ENCODE measurements at regions not wholly inside any gene's neighbourhood (a gene's known extent, or its start where the extent isn't known, plus 50 kb on each side); places are given as distances from the start of the nearest gene placed in this dataset.
"Not testable (repeated sequence)": the region's sequence is repeated elsewhere in the genome, so short reads cannot be mapped to it uniquely, and the experiment has no call there.

DNA sequence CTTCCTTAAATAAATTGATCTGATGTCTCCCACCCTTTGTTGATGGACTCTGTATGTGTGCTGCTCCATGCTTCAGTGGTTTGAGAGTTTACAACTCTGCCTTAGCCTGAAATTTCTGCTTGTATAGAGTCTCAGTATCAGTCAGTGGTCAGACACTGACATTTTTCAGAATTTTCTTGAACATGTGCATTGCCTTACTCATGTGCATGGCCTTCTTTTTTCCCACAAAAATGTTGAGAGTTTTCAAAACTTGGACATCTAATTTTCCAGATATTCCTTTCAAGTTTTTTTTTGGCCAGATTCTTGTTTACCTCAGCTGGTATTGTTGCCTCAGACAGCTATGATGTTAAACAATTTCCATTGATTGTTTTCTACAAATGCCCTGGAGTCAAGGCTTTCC lies 427.1 kb upstream of the CHD1 start:
- no peaks in the 10 kb centered on the region for H3K36me3 ChIP-seq (ENCODE audit: control insufficient read depth, insufficient read depth, low read length)
- H3K4me3 ChIP-seq (ENCODE audit: low read length): no peak overlapping the region
- H3K9me3 ChIP-seq (ENCODE audit: control insufficient read depth, insufficient read depth, low read length): no peaks in the 10 kb centered on the region
- DNase-seq (ENCODE audit: low read depth, low spot score): no peak
- no peaks in the 10 kb centered on the region for H3K27me3 ChIP-seq (ENCODE audit: control insufficient read depth, insufficient read depth, low read length)
- H3K27ac ChIP-seq (ENCODE audit: low read length): no peak overlapping the region
- H3K4me1 ChIP-seq (ENCODE audit: control insufficient read depth, insufficient read depth, low read length): no peaks in the 10 kb centered on the region

DNA sequence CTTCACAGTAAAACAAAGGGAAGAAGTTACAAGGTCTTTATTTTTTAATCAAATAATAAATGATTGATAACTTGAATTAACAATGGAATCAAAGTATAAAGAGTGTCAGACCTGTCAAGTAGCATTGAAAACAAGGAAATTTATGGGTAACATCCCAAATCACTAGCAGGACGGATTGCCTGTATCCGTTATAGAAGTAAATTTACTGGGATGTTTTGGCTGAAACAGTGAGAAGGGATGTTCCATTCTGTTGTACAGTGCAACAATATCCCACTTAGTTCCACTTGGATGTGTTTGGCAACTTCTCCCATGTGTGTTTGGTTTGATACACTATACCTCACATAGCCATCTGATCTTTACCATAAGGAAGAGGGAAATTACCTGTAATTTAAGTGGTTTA lies 421.0 kb upstream of the CHD1 start:
- no peaks in the 10 kb centered on the region for H3K36me3 ChIP-seq (ENCODE audit: control insufficient read depth, insufficient read depth, low read length)
- no peaks in the 10 kb centered on the region for H3K4me1 ChIP-seq (ENCODE audit: control insufficient read depth, insufficient read depth, low read length)
- DNase-seq (ENCODE audit: low read depth, low spot score): no peak
- no CpG with 5 or more reads among the region's 2 CpGs for WGBS (ENCODE audit: insufficient coverage, insufficient read length)
- H3K27ac ChIP-seq (ENCODE audit: low read length): no peak overlapping the region
- H3K9me3 ChIP-seq (ENCODE audit: control insufficient read depth, insufficient read depth, low read length): no peaks in the 10 kb centered on the region
- no peak overlapping the region for H3K4me3 ChIP-seq (ENCODE audit: low read length)
- H3K27me3 ChIP-seq (ENCODE audit: control insufficient read depth, insufficient read depth, low read length): no peaks in the 10 kb centered on the region

DNA sequence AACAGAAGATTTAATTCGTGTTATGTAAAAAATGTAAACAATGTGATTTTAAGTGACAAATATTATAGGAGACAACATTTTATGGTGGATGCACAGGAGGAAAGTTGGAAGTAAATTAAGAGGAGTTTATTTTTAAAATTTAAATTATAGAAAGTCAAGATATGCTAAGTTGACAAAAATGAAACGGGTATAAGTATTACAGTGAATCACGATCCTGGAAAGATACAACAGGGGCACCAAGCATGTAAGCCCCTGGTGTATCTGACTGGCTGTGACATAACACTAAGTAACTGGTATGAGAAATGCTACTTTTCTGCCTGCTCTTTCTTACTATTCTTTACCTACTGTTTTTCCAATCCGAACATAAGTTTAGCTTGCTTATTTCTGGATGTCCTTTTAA lies 419.8 kb upstream of the CHD1 start:
- no peak overlapping the region for H3K27ac ChIP-seq (ENCODE audit: low read length)
- no peaks in the 10 kb centered on the region for H3K9me3 ChIP-seq (ENCODE audit: control insufficient read depth, insufficient read depth, low read length)
- H3K27me3 ChIP-seq (ENCODE audit: control insufficient read depth, insufficient read depth, low read length): no peaks in the 10 kb centered on the region
- no peaks in the 10 kb centered on the region for H3K4me1 ChIP-seq (ENCODE audit: control insufficient read depth, insufficient read depth, low read length)
- WGBS (ENCODE audit: insufficient coverage, insufficient read length): 100% methylated on average over 3 of the region's 4 CpGs
- no peak overlapping the region for H3K4me3 ChIP-seq (ENCODE audit: low read length)
- DNase-seq (ENCODE audit: low read depth, low spot score): no peak
- no peaks in the 10 kb centered on the region for H3K36me3 ChIP-seq (ENCODE audit: control insufficient read depth, insufficient read depth, low read length)

DNA sequence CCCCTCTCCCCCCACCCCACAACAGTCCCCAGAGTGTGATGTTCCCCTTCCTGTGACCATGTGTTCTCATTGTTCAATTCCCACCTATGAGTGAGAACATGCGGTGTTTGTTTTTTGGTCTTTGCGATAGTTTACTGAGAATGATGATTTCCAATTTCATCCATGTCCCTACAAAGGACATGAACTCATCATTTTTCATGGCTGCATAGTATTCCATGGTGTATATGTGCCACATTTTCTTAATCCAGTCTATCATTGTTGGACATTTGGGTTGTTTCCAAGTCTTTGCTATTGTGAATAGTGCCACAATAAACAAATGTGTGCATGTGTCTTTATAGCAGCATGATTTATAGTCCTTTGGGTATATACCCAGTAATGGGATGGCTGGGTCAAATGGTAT lies 411.0 kb upstream of the CHD1 start:
- DNase-seq (ENCODE audit: low read depth, low spot score); H3K27me3 ChIP-seq (ENCODE audit: control insufficient read depth, insufficient read depth, low read length); H3K4me3 ChIP-seq (ENCODE audit: low read length); H3K9me3 ChIP-seq (ENCODE audit: control insufficient read depth, insufficient read depth, low read length); H3K27ac ChIP-seq (ENCODE audit: low read length); H3K36me3 ChIP-seq (ENCODE audit: control insufficient read depth, insufficient read depth, low read length); H3K4me1 ChIP-seq (ENCODE audit: control insufficient read depth, insufficient read depth, low read length): not testable (repeated sequence)
- WGBS (ENCODE audit: insufficient coverage, insufficient read length): no CpG with 5 or more reads among the region's 2 CpGs

DNA sequence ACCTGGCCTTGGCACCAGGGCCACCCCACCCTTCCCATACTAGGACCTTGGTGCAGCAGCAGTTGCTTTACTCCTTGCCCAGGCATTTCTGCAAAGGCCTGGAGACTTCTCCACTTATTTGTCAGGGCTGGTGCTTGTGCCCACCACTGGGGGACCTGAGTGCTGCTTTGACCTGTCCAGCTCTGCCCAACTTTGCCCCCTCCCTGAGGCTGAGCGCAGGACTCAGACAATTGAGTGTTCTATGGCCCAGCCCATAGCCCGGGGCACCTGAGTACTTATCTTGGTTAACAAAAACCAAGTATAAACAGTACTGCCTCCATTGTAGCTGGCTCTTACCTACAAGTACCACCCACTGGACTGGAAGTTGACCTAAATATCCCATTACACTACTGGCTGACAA lies 406.1 kb upstream of the CHD1 start:
- Histone ChIP-seq H3K36me3 (ENCODE audit: control insufficient read depth, insufficient read depth, low read length) (no peaks in the 10 kb centered on the region), H3K4me3 (ENCODE audit: low read length) (no peak overlapping the region), H3K4me1 (ENCODE audit: control insufficient read depth, insufficient read depth, low read length) (no peaks in the 10 kb centered on the region), H3K27ac (ENCODE audit: low read length) (no peak overlapping the region), H3K9me3 (ENCODE audit: control insufficient read depth, insufficient read depth, low read length) (no peaks in the 10 kb centered on the region), H3K27me3 (ENCODE audit: control insufficient read depth, insufficient read depth, low read length) (no peaks in the 10 kb centered on the region)
- DNase-seq (ENCODE audit: low read depth, low spot score): no peak
- no CpG with 5 or more reads among the region's 2 CpGs for WGBS (ENCODE audit: insufficient coverage, insufficient read length)

DNA sequence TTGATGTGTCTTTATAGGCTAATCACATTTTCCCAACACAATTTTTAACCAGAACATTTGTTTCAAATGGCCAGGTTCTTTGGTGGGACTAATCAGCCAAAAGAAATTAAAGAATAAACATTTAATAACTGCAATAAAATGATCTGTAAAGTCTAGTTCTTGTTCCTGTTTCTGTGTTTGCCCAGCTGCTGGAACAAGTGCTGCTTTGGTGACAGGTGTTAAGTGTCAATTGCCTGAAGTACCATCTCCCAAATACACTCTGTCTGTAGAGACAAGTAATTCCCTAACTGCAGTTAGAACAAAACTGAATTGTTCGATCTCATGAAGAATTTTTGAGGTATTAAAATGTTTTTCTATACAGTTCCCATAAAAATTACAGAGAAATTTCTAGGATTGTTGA lies 402.3 kb upstream of the CHD1 start:
- Histone ChIP-seq H3K4me3 (ENCODE audit: low read length) (no peak overlapping the region), H3K36me3 (ENCODE audit: control insufficient read depth, insufficient read depth, low read length) (no peaks in the 10 kb centered on the region), H3K27me3 (ENCODE audit: control insufficient read depth, insufficient read depth, low read length) (no peaks in the 10 kb centered on the region), H3K27ac (ENCODE audit: low read length) (no peak overlapping the region), H3K4me1 (ENCODE audit: control insufficient read depth, insufficient read depth, low read length) (no peaks in the 10 kb centered on the region), H3K9me3 (ENCODE audit: control insufficient read depth, insufficient read depth, low read length) (no peaks in the 10 kb centered on the region)
- no peak for DNase-seq (ENCODE audit: low read depth, low spot score)
- no CpG with 5 or more reads among the region's 1 CpG for WGBS (ENCODE audit: insufficient coverage, insufficient read length)

DNA sequence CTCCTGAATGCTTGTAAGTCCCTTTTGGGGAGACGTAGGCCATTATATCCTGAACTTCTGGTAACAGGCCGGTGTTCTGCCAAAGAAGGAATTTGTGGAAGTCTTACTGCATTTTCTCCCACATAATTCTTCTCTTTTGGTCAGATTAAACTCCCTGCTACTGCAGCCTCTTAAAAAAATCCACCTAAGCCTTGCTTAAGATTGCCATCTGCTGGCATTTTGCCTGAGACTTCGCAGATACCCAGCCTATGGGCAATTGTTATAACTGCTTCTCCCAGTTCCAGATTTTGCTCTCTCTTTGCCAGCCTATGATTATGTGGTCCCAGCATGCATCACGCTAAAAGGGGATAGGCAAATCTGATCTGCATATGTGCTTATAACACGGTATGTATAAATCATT lies 391.6 kb upstream of the CHD1 start:
- Histone ChIP-seq H3K4me3 (ENCODE audit: low read length) (no peak overlapping the region), H3K9me3 (ENCODE audit: control insufficient read depth, insufficient read depth, low read length) (no peaks in the 10 kb centered on the region), H3K27me3 (ENCODE audit: control insufficient read depth, insufficient read depth, low read length) (no peaks in the 10 kb centered on the region), H3K36me3 (ENCODE audit: control insufficient read depth, insufficient read depth, low read length) (no peaks in the 10 kb centered on the region), H3K27ac (ENCODE audit: low read length) (no peak overlapping the region), H3K4me1 (ENCODE audit: control insufficient read depth, insufficient read depth, low read length) (no peaks in the 10 kb centered on the region)
- no CpG with 5 or more reads among the region's 5 CpGs for WGBS (ENCODE audit: insufficient coverage, insufficient read length)
- no peak for DNase-seq (ENCODE audit: low read depth, low spot score)

DNA sequence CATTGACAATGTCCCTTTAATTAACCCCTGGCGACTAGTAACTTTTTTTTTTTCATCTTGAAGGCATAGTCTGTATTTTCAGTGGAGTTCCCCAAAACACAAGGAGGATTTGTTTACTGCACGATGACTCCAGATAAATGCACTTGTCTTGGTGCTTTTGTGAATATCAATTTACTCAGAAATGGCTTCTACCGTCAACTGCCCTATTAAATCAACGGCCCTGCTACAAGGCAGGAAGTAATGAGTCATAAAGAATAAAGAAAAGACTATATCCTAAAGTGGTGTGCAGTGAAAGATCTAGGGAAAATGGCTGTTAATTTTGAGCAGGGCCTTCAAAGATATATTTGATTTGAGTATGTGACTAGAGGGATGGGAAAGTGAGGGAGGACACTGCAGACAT lies 388.3 kb upstream of the CHD1 start:
- Histone ChIP-seq H3K27me3 (ENCODE audit: control insufficient read depth, insufficient read depth, low read length) (no peaks in the 10 kb centered on the region), H3K36me3 (ENCODE audit: control insufficient read depth, insufficient read depth, low read length) (no peaks in the 10 kb centered on the region), H3K27ac (ENCODE audit: low read length) (no peak overlapping the region), H3K9me3 (ENCODE audit: control insufficient read depth, insufficient read depth, low read length) (no peaks in the 10 kb centered on the region), H3K4me1 (ENCODE audit: control insufficient read depth, insufficient read depth, low read length) (no peaks in the 10 kb centered on the region), H3K4me3 (ENCODE audit: low read length) (no peak overlapping the region)
- no CpG with 5 or more reads among the region's 4 CpGs for WGBS (ENCODE audit: insufficient coverage, insufficient read length)
- no peak for DNase-seq (ENCODE audit: low read depth, low spot score)

DNA sequence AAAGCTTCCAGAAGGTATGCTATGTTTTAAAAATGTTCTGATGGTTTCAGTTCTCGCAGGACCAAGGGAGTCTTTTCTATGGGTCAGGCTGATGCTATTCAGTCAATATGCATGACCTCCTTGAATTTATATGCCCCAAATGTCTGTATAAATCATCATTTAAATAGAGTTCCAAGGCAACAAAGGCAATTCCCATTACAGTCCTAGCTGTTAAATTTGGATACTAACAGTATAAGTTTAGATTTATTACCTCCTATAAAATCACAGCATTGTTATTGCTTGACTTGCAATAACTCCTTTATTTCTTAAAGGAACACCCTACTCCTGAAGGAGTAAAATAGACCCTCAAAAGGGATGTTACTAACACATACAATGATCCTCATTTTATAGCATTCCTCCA lies 387.7 kb upstream of the CHD1 start:
- no peak overlapping the region for H3K27ac ChIP-seq (ENCODE audit: low read length)
- no peaks in the 10 kb centered on the region for H3K9me3 ChIP-seq (ENCODE audit: control insufficient read depth, insufficient read depth, low read length)
- H3K27me3 ChIP-seq (ENCODE audit: control insufficient read depth, insufficient read depth, low read length): no peaks in the 10 kb centered on the region
- no peak overlapping the region for H3K4me3 ChIP-seq (ENCODE audit: low read length)
- no CpG with 5 or more reads among the region's 1 CpG for WGBS (ENCODE audit: insufficient coverage, insufficient read length)
- H3K4me1 ChIP-seq (ENCODE audit: control insufficient read depth, insufficient read depth, low read length): no peaks in the 10 kb centered on the region
- DNase-seq (ENCODE audit: low read depth, low spot score): no peak
- no peaks in the 10 kb centered on the region for H3K36me3 ChIP-seq (ENCODE audit: control insufficient read depth, insufficient read depth, low read length)

DNA sequence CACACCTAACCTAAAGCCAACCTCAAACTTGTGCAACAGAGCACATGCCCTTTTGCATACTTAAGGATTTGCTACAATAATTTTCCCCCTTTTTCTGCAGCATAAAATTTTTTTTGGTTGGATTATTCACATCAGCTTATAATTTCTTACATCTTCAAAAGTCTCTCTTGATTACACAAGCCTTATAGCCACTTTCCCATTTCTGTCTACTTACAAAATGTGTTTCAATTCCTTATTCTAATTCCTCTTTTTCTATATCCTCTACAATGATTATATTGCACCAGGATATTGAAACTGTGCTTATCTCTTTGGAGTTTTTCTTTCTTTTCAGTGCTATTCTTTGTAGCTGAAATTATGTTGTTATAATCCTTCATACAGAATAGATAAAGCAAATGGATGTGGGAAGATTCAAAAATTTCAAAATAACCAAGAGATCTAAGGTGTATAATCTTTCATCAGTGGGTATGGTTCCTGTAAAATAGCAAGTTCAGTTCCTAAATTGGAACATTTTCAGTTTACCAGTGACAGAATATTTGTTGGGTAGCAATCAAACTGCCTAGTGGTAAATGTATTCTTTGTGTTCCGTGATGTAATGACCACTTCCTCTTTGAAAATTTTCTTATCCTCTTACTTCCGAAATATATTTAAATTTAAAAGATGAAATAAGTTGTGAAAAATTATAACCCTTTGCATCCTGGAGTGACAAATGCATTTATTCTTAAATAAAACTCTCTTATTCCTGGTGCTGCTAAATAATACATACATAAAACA lies 386.8 kb upstream of the CHD1 start:
- Histone ChIP-seq H3K4me1 (ENCODE audit: control insufficient read depth, insufficient read depth, low read length) (no peaks in the 10 kb centered on the region), H3K9me3 (ENCODE audit: control insufficient read depth, insufficient read depth, low read length) (no peaks in the 10 kb centered on the region), H3K4me3 (ENCODE audit: low read length) (no peak overlapping the region), H3K27ac (ENCODE audit: low read length) (no peak overlapping the region), H3K27me3 (ENCODE audit: control insufficient read depth, insufficient read depth, low read length) (no peaks in the 10 kb centered on the region), H3K36me3 (ENCODE audit: control insufficient read depth, insufficient read depth, low read length) (no peaks in the 10 kb centered on the region)
- DNase-seq (ENCODE audit: low read depth, low spot score): no peak
- no CpG with 5 or more reads among the region's 2 CpGs for WGBS (ENCODE audit: insufficient coverage, insufficient read length)

DNA sequence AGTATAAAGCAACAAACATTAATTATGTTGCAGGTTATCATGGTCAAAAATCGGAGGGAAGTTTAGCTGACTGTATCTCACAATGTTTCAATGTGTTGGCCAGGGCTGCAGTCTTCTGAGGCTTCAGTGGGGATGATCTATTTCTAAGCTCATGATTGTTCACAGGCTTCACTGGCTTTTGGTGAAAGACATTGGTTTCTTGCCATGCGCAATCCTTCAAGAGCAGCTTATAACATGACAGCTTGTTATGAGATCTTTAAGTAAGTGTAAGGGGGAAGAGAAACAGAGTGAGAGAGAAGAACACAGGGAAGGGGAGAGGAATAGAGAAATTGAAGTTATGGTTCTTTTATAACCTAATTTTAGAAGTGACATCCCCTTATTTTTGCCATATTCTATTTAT lies 385.9 kb upstream of the CHD1 start:
- WGBS (ENCODE audit: insufficient coverage, insufficient read length): no CpG with 5 or more reads among the region's 2 CpGs
- Histone ChIP-seq H3K9me3 (ENCODE audit: control insufficient read depth, insufficient read depth, low read length) (no peaks in the 10 kb centered on the region), H3K27ac (ENCODE audit: low read length) (no peak overlapping the region), H3K4me1 (ENCODE audit: control insufficient read depth, insufficient read depth, low read length) (no peaks in the 10 kb centered on the region), H3K4me3 (ENCODE audit: low read length) (no peak overlapping the region), H3K27me3 (ENCODE audit: control insufficient read depth, insufficient read depth, low read length) (no peaks in the 10 kb centered on the region), H3K36me3 (ENCODE audit: control insufficient read depth, insufficient read depth, low read length) (no peaks in the 10 kb centered on the region)
- DNase-seq (ENCODE audit: low read depth, low spot score): no peak
